ENCODE measurements at regions not wholly inside any gene's neighbourhood (a gene's known extent, or its start where the extent isn't known, plus 50 kb on each side); places are given as distances from the start of the nearest gene placed in this dataset.

- Histone ChIP-seq H3K27me3 (replicated peaks; ENCODE audit: insufficient read depth, low read depth, low read length, poor library complexity) (no peaks in the 10 kb centered on the region), H3K4me1 (ENCODE audit: insufficient read depth, low read length, poor library complexity, severe bottlenecking) (no peaks in the 10 kb centered on the region), H3K36me3 (ENCODE audit: insufficient read depth, low read length, poor library complexity, severe bottlenecking) (no peaks in the 10 kb centered on the region), H3K4me3 (ENCODE audit: low read depth, low read length, poor library complexity, severe bottlenecking) (no peak overlapping the region), H3K9me3 (ENCODE audit: low read depth, low read length, poor library complexity, severe bottlenecking) (no peaks in the 10 kb centered on the region), H3K27ac (ENCODE audit: low read depth, low read length, poor library complexity, severe bottlenecking) (no peak overlapping the region)
- no peak for DNase-seq (ENCODE audit: low spot score)
- BruUV-seq (replicated peaks): no TSS peak
- intact Hi-C loops (cut with micrococcal nuclease; ENCODE audit: unreplicated experiment): no loop called here
- ChIA-PET POLR2A (ENCODE audit: low non-redundant PET) (no interaction called here), CTCF (no interaction called here)
- TF ChIP-seq CTCF (conservative IDR thresholded peaks at IDR 0.05; ENCODE audit: low read depth, low read length) (no peak), EZH2 (IDR thresholded peaks at IDR 0.05; ENCODE audit: borderline replicate concordance, low read depth, low read length, poor library complexity, severe bottlenecking) (no peak)
Measured at GRCh38 chr14:87732562-87732961, 260.4 kb downstream of the GALC start.

- no peak overlapping the region for H3K27ac ChIP-seq (ENCODE audit: low read depth, low read length, poor library complexity, severe bottlenecking)
- intact Hi-C loops (cut with micrococcal nuclease; ENCODE audit: unreplicated experiment): no loop called here
Measured at GRCh38 chr14:87725318-87725717, 267.7 kb downstream of the GALC start.

GRCh38 chr14:87712396-87713090 is 280.4 kb downstream of the GALC start:
- DNase-seq (ENCODE audit: low spot score): peak; percentile 24
- no peaks in the 10 kb centered on the region for H3K27me3 ChIP-seq (replicated peaks; ENCODE audit: insufficient read depth, low read depth, low read length, poor library complexity)
- CTCF ChIA-PET: no interaction called here
- no peaks in the 10 kb centered on the region for H3K9me3 ChIP-seq (ENCODE audit: low read depth, low read length, poor library complexity, severe bottlenecking)
- POLR2A ChIA-PET (ENCODE audit: low non-redundant PET): no interaction called here
- intact Hi-C loops (cut with micrococcal nuclease; ENCODE audit: unreplicated experiment): no loop called here
- no TSS peak for BruUV-seq (replicated peaks)
- no peak overlapping the region for H3K4me3 ChIP-seq (ENCODE audit: low read depth, low read length, poor library complexity, severe bottlenecking)
- H3K36me3 ChIP-seq (ENCODE audit: insufficient read depth, low read length, poor library complexity, severe bottlenecking): no peaks in the 10 kb centered on the region
- no peaks in the 10 kb centered on the region for H3K4me1 ChIP-seq (ENCODE audit: insufficient read depth, low read length, poor library complexity, severe bottlenecking)
- TF ChIP-seq EZH2 (IDR thresholded peaks at IDR 0.05; ENCODE audit: borderline replicate concordance, low read depth, low read length, poor library complexity, severe bottlenecking) (no peak), CTCF (conservative IDR thresholded peaks at IDR 0.05; ENCODE audit: low read depth, low read length) (peak; percentile 27)
- no peak overlapping the region for H3K27ac ChIP-seq (ENCODE audit: low read depth, low read length, poor library complexity, severe bottlenecking)

More at GRCh38 chr14:87725318-87725717, 267.7 kb downstream of the GALC start:
- BruUV-seq (replicated peaks): no TSS peak
- CTCF ChIA-PET: no interaction called here
- TF ChIP-seq CTCF (conservative IDR thresholded peaks at IDR 0.05; ENCODE audit: low read depth, low read length): no peak
- TF ChIP-seq EZH2 (IDR thresholded peaks at IDR 0.05; ENCODE audit: borderline replicate concordance, low read depth, low read length, poor library complexity, severe bottlenecking): no peak
- no peak for DNase-seq (ENCODE audit: low spot score)
- POLR2A ChIA-PET (ENCODE audit: low non-redundant PET): no interaction called here
- no peaks in the 10 kb centered on the region for H3K36me3 ChIP-seq (ENCODE audit: insufficient read depth, low read length, poor library complexity, severe bottlenecking)
- no peaks in the 10 kb centered on the region for H3K4me1 ChIP-seq (ENCODE audit: insufficient read depth, low read length, poor library complexity, severe bottlenecking)
- no peak overlapping the region for H3K4me3 ChIP-seq (ENCODE audit: low read depth, low read length, poor library complexity, severe bottlenecking)
- H3K9me3 ChIP-seq (ENCODE audit: low read depth, low read length, poor library complexity, severe bottlenecking): no peaks in the 10 kb centered on the region
- no peaks in the 10 kb centered on the region for H3K27me3 ChIP-seq (replicated peaks; ENCODE audit: insufficient read depth, low read depth, low read length, poor library complexity)
